IMR-90 (cell line): ENCODE measurements at regions not wholly inside any gene's neighbourhood (a gene's known extent, or its start where the extent isn't known, plus 50 kb on each side); places are given as distances from the start of the nearest gene placed in this dataset.

Source experiments
- ATAC-seq: fragments of 200-7000 bp; cut with Tn5 transposase; 2 replicates; pipeline ENCODE4 v1.9.1; 2020; ENCODE audit warnings: low read depth, mild to moderate bottlenecking, moderate library complexity
- BruUV-seq: library from RNA; stranded (reverse); fragments of 400-500 nt; replicated peaks from 2 replicates; lab custom pipeline; 2021; lab: Mats Ljungman, UMichigan
- CTCF ChIA-PET: fragments of 300-600 bp; formaldehyde crosslinking; extraction: SDS; loops from one replicate; lab custom pipeline; 2021; ENCODE audit warnings: antibody characterized with exemption; lab: Yijun Ruan, JAX
- POLR2A ChIA-PET: fragments of 300-600 bp; sonication (Branson Sonifier 250); formaldehyde crosslinking; loops from one replicate; lab custom pipeline; 2022; ENCODE audit warnings: antibody characterized with exemption; ENCODE audit not compliant: unreplicated experiment; lab: Charles Lee
- DNase-seq: peaks from one replicate; pipeline ENCODE4 v3.0.0; 2013
- H2AFZ ChIP-seq: replicated peaks from 2 replicates; pipeline ENCODE3; 2013; ENCODE audit warnings: low read length, mild to moderate bottlenecking; ENCODE audit not compliant: poor library complexity
- H2AK5ac ChIP-seq: 2 replicates; pipeline ENCODE4 v1.6.1; 2013; ENCODE audit warnings: low read depth, low read length, inconsistent platforms
- H2AK9ac ChIP-seq: replicated peaks from 2 replicates; pipeline ENCODE3; 2013; ENCODE audit warnings: mild to moderate bottlenecking, low read depth, low read length, moderate library complexity; ENCODE audit not compliant: poor library complexity
- H2BK120ac ChIP-seq: 2 replicates; pipeline ENCODE4 v1.6.1; 2013; ENCODE audit warnings: low read depth, low read length, inconsistent platforms
- H2BK15ac ChIP-seq: 3 replicates; pipeline ENCODE4 v1.6.1; 2013; ENCODE audit warnings: low read depth, low read length, inconsistent platforms
- H2BK20ac ChIP-seq: 2 replicates; pipeline ENCODE4 v1.6.1; 2013; ENCODE audit warnings: low read depth, mild to moderate bottlenecking, inconsistent platforms, low read length, moderate library complexity
- H2BK5ac ChIP-seq: 2 replicates; pipeline ENCODE4 v1.6.1; 2013; ENCODE audit warnings: mild to moderate bottlenecking, low read depth, low read length, inconsistent platforms; ENCODE audit not compliant: poor library complexity, severe bottlenecking
- H3K14ac ChIP-seq: replicated peaks from 2 replicates; pipeline ENCODE4 v1.6.1; 2013; ENCODE audit warnings: low read depth, low read length, inconsistent platforms
- H3K18ac ChIP-seq: 2 replicates; pipeline ENCODE4 v1.6.1; 2013; ENCODE audit warnings: low read depth, low read length, control low read depth
- H3K23ac ChIP-seq: 2 replicates; pipeline ENCODE4 v1.6.1; 2013; ENCODE audit warnings: low read depth, low read length, inconsistent platforms
- H3K27ac ChIP-seq: 2 replicates; pipeline ENCODE4 v1.5.1; 2013; ENCODE audit warnings: mild to moderate bottlenecking, control low read depth, low read length; ENCODE audit not compliant: insufficient read depth
- H3K27me3 ChIP-seq: 2 replicates; pipeline ENCODE4 v1.6.1; 2013; ENCODE audit warnings: low read length; ENCODE audit not compliant: control insufficient read depth, insufficient read depth
- H3K36me3 ChIP-seq: 2 replicates; pipeline ENCODE4 v1.6.1; 2013; ENCODE audit warnings: low read length, mixed read lengths; ENCODE audit not compliant: control insufficient read depth, insufficient read depth
- H3K4ac ChIP-seq: 2 replicates; pipeline ENCODE4 v1.6.1; 2013; ENCODE audit warnings: low read depth, low read length, inconsistent platforms
- H3K4me1 ChIP-seq: 2 replicates; pipeline ENCODE4 v1.6.1; 2013; ENCODE audit warnings: low read length, mixed read lengths; ENCODE audit not compliant: control insufficient read depth, insufficient read depth
- H3K4me2 ChIP-seq: 2 replicates; pipeline ENCODE4 v1.6.1; 2013; ENCODE audit warnings: low read depth, mild to moderate bottlenecking, control low read depth, low read length, moderate library complexity
- H3K4me3 ChIP-seq: 2 replicates; pipeline ENCODE4 v1.5.1; 2013; ENCODE audit warnings: low read depth, mild to moderate bottlenecking, control low read depth, low read length, moderate library complexity; ENCODE audit not compliant: insufficient read depth
- H3K56ac ChIP-seq: 2 replicates; pipeline ENCODE4 v1.6.1; 2013; ENCODE audit warnings: low read length, inconsistent platforms; ENCODE audit not compliant: insufficient read depth; ENCODE audit errors: extremely low read depth
- H3K79me1 ChIP-seq, 2 experiments: 2 replicates each; pipeline ENCODE4 v1.6.1; 2013; ENCODE audit warnings: low read length in 2 of 2, inconsistent platforms in 1 of 2, low read depth in 1 of 2
- H3K9ac ChIP-seq: 2 replicates; pipeline ENCODE4 v1.6.1; 2013; ENCODE audit warnings: low read depth, low read length, control low read depth
- H3K9me1 ChIP-seq: 2 replicates; pipeline ENCODE4 v1.6.1; 2013; ENCODE audit warnings: low read length, inconsistent platforms; ENCODE audit not compliant: insufficient read depth
- H3K9me3 ChIP-seq: 2 replicates; pipeline ENCODE4 v1.6.1; 2013; ENCODE audit warnings: low read length; ENCODE audit not compliant: control insufficient read depth, insufficient read depth
- H4K20me1 ChIP-seq: 2 replicates; pipeline ENCODE4 v1.6.1; 2013; ENCODE audit warnings: low read length, inconsistent platforms; ENCODE audit not compliant: insufficient read depth
- H4K5ac ChIP-seq: 2 replicates; pipeline ENCODE4 v1.6.1; 2013; ENCODE audit warnings: mild to moderate bottlenecking, low read depth, low read length, control low read depth
- H4K8ac ChIP-seq, 2 experiments: 2 replicates each; pipeline ENCODE4 v1.6.1; 2013; ENCODE audit warnings: low read depth in 2 of 2, low read length in 2 of 2, control low read depth in 1 of 2, inconsistent platforms in 1 of 2
- H4K91ac ChIP-seq: 2 replicates; pipeline ENCODE4 v1.6.1; 2013; ENCODE audit warnings: low read depth, low read length, inconsistent platforms; ENCODE audit not compliant: insufficient read depth
- CHD1 ChIP-seq: IDR thresholded peaks from 2 replicates; pipeline ENCODE4 v1.6.1; 2012; ENCODE audit warnings: low read depth, low read length, improper control_type of control experiment
- MAFK ChIP-seq: IDR thresholded peaks from 2 replicates; pipeline ENCODE4 v1.6.1; 2012; ENCODE audit warnings: low read depth, low read length, improper control_type of control experiment
- MAZ ChIP-seq: IDR thresholded peaks from 2 replicates; pipeline ENCODE4 v1.6.1; 2012; ENCODE audit warnings: low read depth, mild to moderate bottlenecking, low read length, improper control_type of control experiment, moderate library complexity, borderline replicate concordance
- NFE2L2 ChIP-seq: fragments of 150-350 bp; IDR thresholded peaks from 2 replicates; pipeline ENCODE4 v1.6.1; 2016; ENCODE audit warnings: low read depth, mild to moderate bottlenecking, low read length
- RFX5 ChIP-seq: IDR thresholded peaks from 2 replicates; pipeline ENCODE4 v1.8.0; 2012; ENCODE audit warnings: low read depth, mild to moderate bottlenecking, low read length, moderate library complexity
- SMC3 ChIP-seq: fragments of 150-350 bp; IDR thresholded peaks from 2 replicates; pipeline ENCODE4 v1.6.1; 2016; ENCODE audit warnings: low read depth, mild to moderate bottlenecking, antibody characterized with exemption, low read length, moderate library complexity
- dilution Hi-C: fragments of 300-500 bp; cut with HindIII; formaldehyde crosslinking; loops from one replicate; pipeline ENCODE4 v1.14.3; 2018; ENCODE audit warnings: low sequenced_read_pairs; ENCODE audit not compliant: unreplicated experiment
- in situ Hi-C: fragments of 300-500 bp; cut with MboI; formaldehyde crosslinking; loops from 3 replicates; pipeline ENCODE4 v1.14.3; 2019; ENCODE audit warnings: low sequenced_read_pairs, inconsistent platforms, mixed read lengths
- intact Hi-C: fragments of 100-400 bp; cut with micrococcal nuclease; formaldehyde crosslinking; loops from 2 replicates; pipeline ENCODE4 v1.10.0; 2022

- H3K4ac ChIP-seq = no peak overlapping the region
- CTCF ChIA-PET = no interaction called here
- H3K23ac ChIP-seq = no peak overlapping the region
- TF ChIP-seq MAZ = no peak
- TF ChIP-seq RFX5 = no peak
- no peak for TF ChIP-seq SMC3
- no peak for TF ChIP-seq MAFK
- no peak for TF ChIP-seq NFE2L2
- TF ChIP-seq CHD1 = no peak
- H3K9ac ChIP-seq = no peak overlapping the region
- H3K9me3 ChIP-seq = no peaks in the 10 kb centered on the region
- no peak overlapping the region for H4K5ac ChIP-seq
- intact Hi-C loops = no loop called here
- H2AFZ ChIP-seq = no peak overlapping the region
- no peaks in the 10 kb centered on the region for H3K27me3 ChIP-seq
- no peak overlapping the region for H2BK120ac ChIP-seq
- no peaks in the 10 kb centered on the region for H3K4me1 ChIP-seq
- H4K91ac ChIP-seq = no peak overlapping the region
- H4K8ac ChIP-seq = no peak overlapping the region
- no peak overlapping the region for H2BK5ac ChIP-seq
- no peak overlapping the region for H2AK9ac ChIP-seq
- H3K27ac ChIP-seq = no peak overlapping the region
- dilution Hi-C loops = no loop called here
- no peaks in the 10 kb centered on the region for H3K79me1 ChIP-seq
- H3K56ac ChIP-seq = no peak overlapping the region
- no peak overlapping the region for H2BK15ac ChIP-seq
- H3K4me3 ChIP-seq = no peak overlapping the region
- no peaks in the 10 kb centered on the region for H3K36me3 ChIP-seq
- H3K9me1 ChIP-seq = no peaks in the 10 kb centered on the region
- H2BK20ac ChIP-seq = no peak overlapping the region
- POLR2A ChIA-PET = no interaction called here
- H3K14ac ChIP-seq = no peak overlapping the region
- no peaks in the 10 kb centered on the region for H4K20me1 ChIP-seq
- H2AK5ac ChIP-seq = no peak overlapping the region
- ATAC-seq = no peak
- in situ Hi-C loops = no loop called here
- BruUV-seq = no TSS peak
- no peak for DNase-seq
- no peak overlapping the region for H3K18ac ChIP-seq
- H3K4me2 ChIP-seq = no peak overlapping the region
Measured at GRCh38 chr14:48229091-48229490, 553.7 kb upstream of the MDGA2 start.
